Left lung (tissue), 4 donors: ENCODE measurements at regions not wholly inside any gene's neighbourhood (a gene's known extent, or its start where the extent isn't known, plus 50 kb on each side); places are given as distances from the start of the nearest gene placed in this dataset.

ENCODE experiments used
- ATAC-seq: fragments of 200-7000 bp; cut with Tn5 transposase; one replicate; pipeline ENCODE4 v1.9.1; 2020; ENCODE audit warnings: moderate library complexity
- DNase-seq, 4 donors: peaks; one replicate each; pipeline ENCODE4 v3.0.0-alpha.2; 2013 to 2020
- H3K27ac ChIP-seq, 2 donors: fragments of 200-600 bp; sonication (generic) in 1 of 2; one replicate each; pipeline versions ENCODE4 v1.5.0 to v1.8.0; 2020 to 2021
- H3K27me3 ChIP-seq, 2 donors: fragments of 200-600 bp; sonication (generic) in 1 of 2; one replicate each; pipeline versions ENCODE4 v1.5.0 to v1.8.0; 2020 to 2021
- H3K36me3 ChIP-seq, 2 donors: fragments of 200-600 bp; sonication (generic) in 1 of 2; one replicate each; pipeline versions ENCODE4 v1.5.0 to v1.8.0; 2020 to 2021
- H3K4me1 ChIP-seq, 2 donors: fragments of 200-600 bp; one replicate each; pipeline ENCODE4 v1.8.0; 2021
- H3K4me3 ChIP-seq, 2 donors: fragments of 200-600 bp; sonication (generic) in 1 of 2; one replicate each; pipeline versions ENCODE4 v1.5.0 to v1.8.0; 2020 to 2021; ENCODE audit warnings: mild to moderate bottlenecking in 1 of 2
- H3K9me3 ChIP-seq, 2 donors: fragments of 200-600 bp; sonication (generic) in 1 of 2; one replicate each; pipeline versions ENCODE4 v1.5.0 to v1.8.0; 2020 to 2021
- intact Hi-C, 2 donors: fragments of 100-400 bp; cut with DNase I; formaldehyde crosslinking; loops; one replicate each; pipeline versions ENCODE4 v1.11.2 to v1.14.2; 2022
- TF ChIP-seq, protein P1 (sequence below), 2 donors: fragments of 200-600 bp; sonication (generic) in 1 of 2; IDR thresholded peaks; one replicate each; pipeline versions ENCODE4 v1.5.0 to v1.8.0; 2021; ENCODE audit warnings: antibody characterized with exemption in 2 of 2
- donor health status: DM: no; HTN: yes; CAD: no.
- donor health status: DM: no; HTN: no; CAD: no.

GRCh38 chr6:15775741-15776140 is 112.9 kb upstream of the DTNBP1 start:
- no peak for ATAC-seq
- no peaks in the 10 kb centered on the region for H3K4me1 ChIP-seq

GRCh38 chr6:15775076-15775634 is 112.3 kb upstream of the DTNBP1 start:
- Histone ChIP-seq H3K27ac (no peak overlapping the region), H3K36me3 (no peaks in the 10 kb centered on the region), H3K4me3 (no peak overlapping the region), H3K27me3 (no peaks in the 10 kb centered on the region), H3K9me3 (no peaks in the 10 kb centered on the region), H3K4me1 (no peaks in the 10 kb centered on the region)
- TF ChIP-seq, protein P1, sequence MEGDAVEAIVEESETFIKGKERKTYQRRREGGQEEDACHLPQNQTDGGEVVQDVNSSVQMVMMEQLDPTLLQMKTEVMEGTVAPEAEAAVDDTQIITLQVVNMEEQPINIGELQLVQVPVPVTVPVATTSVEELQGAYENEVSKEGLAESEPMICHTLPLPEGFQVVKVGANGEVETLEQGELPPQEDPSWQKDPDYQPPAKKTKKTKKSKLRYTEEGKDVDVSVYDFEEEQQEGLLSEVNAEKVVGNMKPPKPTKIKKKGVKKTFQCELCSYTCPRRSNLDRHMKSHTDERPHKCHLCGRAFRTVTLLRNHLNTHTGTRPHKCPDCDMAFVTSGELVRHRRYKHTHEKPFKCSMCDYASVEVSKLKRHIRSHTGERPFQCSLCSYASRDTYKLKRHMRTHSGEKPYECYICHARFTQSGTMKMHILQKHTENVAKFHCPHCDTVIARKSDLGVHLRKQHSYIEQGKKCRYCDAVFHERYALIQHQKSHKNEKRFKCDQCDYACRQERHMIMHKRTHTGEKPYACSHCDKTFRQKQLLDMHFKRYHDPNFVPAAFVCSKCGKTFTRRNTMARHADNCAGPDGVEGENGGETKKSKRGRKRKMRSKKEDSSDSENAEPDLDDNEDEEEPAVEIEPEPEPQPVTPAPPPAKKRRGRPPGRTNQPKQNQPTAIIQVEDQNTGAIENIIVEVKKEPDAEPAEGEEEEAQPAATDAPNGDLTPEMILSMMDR (IDR thresholded peaks at IDR 0.05), result no peak
- DNase-seq, result no peak
- intact Hi-C loops, result no loop called here
- ATAC-seq, result no peak

More at GRCh38 chr6:15775741-15776140, 112.9 kb upstream of the DTNBP1 start:
- Histone ChIP-seq H3K9me3 (no peaks in the 10 kb centered on the region), H3K36me3 (no peaks in the 10 kb centered on the region), H3K27ac (no peak overlapping the region), H3K4me3 (no peak overlapping the region), H3K27me3 (no peaks in the 10 kb centered on the region)
- TF ChIP-seq, protein P1 (IDR thresholded peaks at IDR 0.05), result no peak
- intact Hi-C loops, result no loop called here
- DNase-seq, result no peak

DNA sequence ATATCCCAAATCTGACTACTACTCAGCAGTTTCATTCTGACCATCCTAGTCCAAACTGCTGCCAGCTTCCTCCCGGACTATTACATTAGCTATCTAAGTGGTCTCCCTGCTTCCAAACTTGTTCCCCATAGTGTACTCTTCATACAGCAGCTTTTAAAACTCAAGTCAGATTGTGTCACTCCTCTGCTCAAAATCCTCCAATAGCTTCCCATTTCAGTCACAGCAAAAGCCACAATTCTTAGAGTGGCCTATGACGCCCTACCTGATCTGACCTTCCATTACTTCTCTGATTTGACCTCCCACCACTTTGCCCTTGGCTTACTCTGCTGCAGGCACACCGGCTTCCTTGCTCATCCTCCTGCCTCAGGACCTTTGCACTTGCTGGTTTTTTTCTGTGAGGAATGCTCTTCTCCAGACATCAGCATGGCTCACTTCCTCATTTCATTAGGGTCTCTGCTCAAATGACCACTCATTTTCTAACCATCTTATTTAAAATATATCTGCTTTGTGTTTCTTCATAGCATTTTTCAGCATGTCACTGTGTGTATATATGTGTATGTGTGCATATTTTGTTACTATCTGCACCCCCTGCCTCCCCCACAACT is 111.1 kb upstream of the DTNBP1 start:
- Histone ChIP-seq H3K4me3 (no peak overlapping the region), H3K27me3 (no peaks in the 10 kb centered on the region), H3K9me3 (no peaks in the 10 kb centered on the region), H3K4me1 (no peaks in the 10 kb centered on the region), H3K27ac (no peak overlapping the region), H3K36me3 (no peaks in the 10 kb centered on the region)
- ATAC-seq, result no peak
- TF ChIP-seq, protein P1 (IDR thresholded peaks at IDR 0.05), result no peak
- intact Hi-C loops, result no loop called here
- DNase-seq, result no peak

DNA sequence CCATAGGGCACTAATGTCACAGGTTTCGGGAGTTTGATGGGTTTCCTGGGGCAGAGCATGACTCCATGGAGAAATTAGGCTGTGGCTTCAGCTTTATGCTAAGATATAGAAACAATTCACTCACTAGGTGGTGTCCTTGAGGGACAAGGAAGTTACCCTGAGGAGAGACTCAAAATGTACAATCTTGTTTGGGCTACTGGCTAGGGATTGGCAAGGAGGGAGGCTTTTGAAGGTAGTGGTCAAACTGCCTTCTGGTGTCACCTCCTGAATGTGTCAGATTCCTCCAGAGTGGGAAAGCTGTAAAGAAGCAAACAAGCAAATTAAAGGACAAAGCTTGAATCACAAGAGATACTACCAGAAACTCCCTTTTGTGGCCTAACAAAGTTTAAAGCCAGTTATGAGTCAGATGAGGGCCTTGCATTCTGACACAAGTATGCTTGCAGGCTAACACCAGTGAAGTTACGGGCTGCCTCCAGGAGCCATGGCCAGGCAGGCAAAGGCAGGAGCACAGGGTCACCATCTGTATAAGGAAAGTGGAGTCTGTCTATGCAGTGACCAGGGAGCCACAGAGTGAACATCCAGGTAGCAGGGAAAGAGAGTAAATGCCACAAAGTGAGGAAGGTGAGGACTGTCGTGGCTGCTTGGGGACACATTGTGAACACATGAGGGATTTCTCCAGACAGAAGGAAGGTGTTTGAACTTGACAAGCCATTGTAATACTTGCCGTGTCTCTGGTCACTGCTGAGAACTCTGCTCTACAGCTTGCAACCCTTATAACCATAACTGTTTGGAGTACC is 107.7 kb upstream of the DTNBP1 start:
- no peak overlapping the region for H3K4me3 ChIP-seq
- no peaks in the 10 kb centered on the region for H3K36me3 ChIP-seq
- no peaks in the 10 kb centered on the region for H3K9me3 ChIP-seq
- intact Hi-C loops, result no loop called here
- H3K27ac ChIP-seq, result no peak overlapping the region
- H3K27me3 ChIP-seq, result no peaks in the 10 kb centered on the region
- TF ChIP-seq, protein P1 (IDR thresholded peaks at IDR 0.05), result no peak
- H3K4me1 ChIP-seq, result no peaks in the 10 kb centered on the region
- DNase-seq (no peak), ATAC-seq (peak; percentile 41)

- H3K36me3 ChIP-seq, result no peaks in the 10 kb centered on the region
- TF ChIP-seq, protein P1 (IDR thresholded peaks at IDR 0.05), result no peak
- ATAC-seq (no peak), DNase-seq (no peak)
- H3K4me3 ChIP-seq, result no peak overlapping the region
- no peaks in the 10 kb centered on the region for H3K9me3 ChIP-seq
- no peaks in the 10 kb centered on the region for H3K4me1 ChIP-seq
- no peaks in the 10 kb centered on the region for H3K27me3 ChIP-seq
- intact Hi-C loops, result no loop called here
- no peak overlapping the region for H3K27ac ChIP-seq
These were observed 106.7 kb upstream of the DTNBP1 start for GRCh38 chr6:15769511-15770018.
